ENCODE measurements at regions not wholly inside any gene's neighbourhood (a gene's known extent, or its start where the extent isn't known, plus 50 kb on each side); places are given as distances from the start of the nearest gene placed in this dataset.
"Not testable (repeated sequence)": the region's sequence is repeated elsewhere in the genome, so short reads cannot be mapped to it uniquely, and the experiment has no call there.

- no peak for DNase-seq (ENCODE audit: low read depth)
Observed at GRCh38 chr13:106096661-106097092, 438.8 kb downstream of the EFNB2 start.

- no peak for DNase-seq (ENCODE audit: low read depth)
Observed at GRCh38 chr13:106095919-106096318, 439.5 kb downstream of the EFNB2 start.

- DNase-seq (ENCODE audit: low read depth): no peak
Observed at GRCh38 chr13:106095406-106095805, 440.1 kb downstream of the EFNB2 start.

- DNase-seq (ENCODE audit: low read depth): no peak
Observed at GRCh38 chr13:106090001-106090400, 445.5 kb downstream of the EFNB2 start.

- DNase-seq (ENCODE audit: low read depth): no peak
Observed at GRCh38 chr13:106089261-106089980, 446.0 kb downstream of the EFNB2 start.

GRCh38 chr13:106088085-106088484 lies 447.4 kb downstream of the EFNB2 start:
- DNase-seq (ENCODE audit: low read depth): no peak

- no peak for DNase-seq (ENCODE audit: low read depth)
Observed at GRCh38 chr13:106087201-106087600, 448.3 kb downstream of the EFNB2 start.

- DNase-seq (ENCODE audit: low read depth): no peak
Observed at GRCh38 chr13:106083620-106084350, 451.7 kb downstream of the EFNB2 start.

GRCh38 chr13:106081221-106081620 lies 454.2 kb downstream of the EFNB2 start:
- DNase-seq (ENCODE audit: low read depth): not testable (repeated sequence)

- DNase-seq (ENCODE audit: low read depth): no peak
Observed at GRCh38 chr13:106078191-106078590, 457.3 kb downstream of the EFNB2 start.

GRCh38 chr13:106077017-106077416 lies 458.4 kb downstream of the EFNB2 start:
- no peak for DNase-seq (ENCODE audit: low read depth)

GRCh38 chr13:106072014-106072413 lies 463.4 kb downstream of the EFNB2 start:
- no peak for DNase-seq (ENCODE audit: low read depth)

- no peak for DNase-seq (ENCODE audit: low read depth)
Observed at GRCh38 chr13:106063591-106064313, 471.7 kb downstream of the EFNB2 start.

- no peak for DNase-seq (ENCODE audit: low read depth)
Observed at GRCh38 chr13:106061781-106062180, 473.7 kb downstream of the EFNB2 start.

GRCh38 chr13:106056851-106057250 lies 478.6 kb downstream of the EFNB2 start:
- no peak for DNase-seq (ENCODE audit: low read depth)

- DNase-seq (ENCODE audit: low read depth): no peak
Observed at GRCh38 chr13:106052200-106052767, 483.2 kb downstream of the EFNB2 start.

- DNase-seq (ENCODE audit: low read depth): no peak
Observed at GRCh38 chr13:106049171-106049570, 486.3 kb downstream of the EFNB2 start.

- no peak for DNase-seq (ENCODE audit: low read depth)
Observed at GRCh38 chr13:106048386-106048785, 487.1 kb downstream of the EFNB2 start.

GRCh38 chr13:106047859-106048258 lies 487.6 kb downstream of the EFNB2 start:
- DNase-seq (ENCODE audit: low read depth): no peak

- DNase-seq (ENCODE audit: low read depth): no peak
Observed at GRCh38 chr13:106042996-106043581, 492.4 kb downstream of the EFNB2 start.

- no peak for DNase-seq (ENCODE audit: low read depth)
Observed at GRCh38 chr13:106041445-106041844, 494.0 kb downstream of the EFNB2 start.

GRCh38 chr13:106038752-106039151 lies 496.7 kb downstream of the EFNB2 start:
- DNase-seq (ENCODE audit: low read depth): no peak

All from activated gamma-delta T cell treated with anti-CD3 and anti-CD28 coated beads, Interleukin-2, amount 50 U/mL, for 16 hours (primary cell).